HG02571 (cell line): ENCODE measurements at regions not wholly inside any gene's neighbourhood (a gene's known extent, or its start where the extent isn't known, plus 50 kb on each side); places are given as distances from the start of the nearest gene placed in this dataset.

Source experiments
- ATAC-seq: cut with Tn5 transposase; IDR thresholded peaks from one replicate; pipeline ENCODE4 v1.9.1; 2021; ENCODE audit warnings: mild to moderate bottlenecking, moderate library complexity; ENCODE audit not compliant: unreplicated experiment

DNA sequence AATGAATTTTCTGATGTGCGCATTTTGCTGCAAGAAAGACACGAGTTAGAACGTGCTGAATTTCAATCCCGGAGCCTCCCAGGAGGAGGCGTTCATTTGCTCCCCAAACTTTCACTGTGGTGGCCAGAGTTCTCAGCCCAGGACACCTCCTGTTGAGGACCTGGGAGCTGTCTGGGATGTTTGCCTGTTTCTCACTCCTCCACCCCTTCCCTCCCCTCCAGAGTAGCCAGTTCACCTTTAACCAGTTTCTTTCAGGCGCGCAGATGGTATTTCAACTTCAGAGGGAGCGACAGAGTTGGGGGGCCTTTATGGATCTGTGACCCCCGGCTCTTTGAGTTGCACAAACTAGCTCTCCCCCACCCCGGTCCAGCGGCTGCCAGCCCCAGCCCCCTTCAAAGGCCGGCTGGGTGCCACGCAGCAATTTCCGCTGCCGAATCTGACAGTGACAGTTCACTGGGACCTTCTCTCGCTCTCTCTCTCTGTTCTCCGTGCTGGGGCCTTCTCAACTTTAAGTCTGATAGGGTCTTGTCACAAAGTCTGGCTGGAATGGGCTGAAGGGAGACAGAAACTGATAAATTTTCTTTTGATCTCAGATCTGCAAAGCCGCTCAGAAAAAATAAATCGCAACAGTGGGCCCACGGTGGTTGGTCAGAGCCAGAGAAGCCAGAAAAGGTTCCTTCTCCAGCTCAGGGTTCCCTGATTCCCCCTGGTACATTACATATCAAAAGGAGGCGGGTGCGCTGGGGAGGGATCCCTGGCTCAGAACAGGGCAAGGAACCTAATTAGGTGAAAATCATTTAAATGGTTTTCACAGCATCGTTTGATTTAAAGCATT is 100.0 kb upstream of the STX18 start:
- no peak for ATAC-seq

DNA sequence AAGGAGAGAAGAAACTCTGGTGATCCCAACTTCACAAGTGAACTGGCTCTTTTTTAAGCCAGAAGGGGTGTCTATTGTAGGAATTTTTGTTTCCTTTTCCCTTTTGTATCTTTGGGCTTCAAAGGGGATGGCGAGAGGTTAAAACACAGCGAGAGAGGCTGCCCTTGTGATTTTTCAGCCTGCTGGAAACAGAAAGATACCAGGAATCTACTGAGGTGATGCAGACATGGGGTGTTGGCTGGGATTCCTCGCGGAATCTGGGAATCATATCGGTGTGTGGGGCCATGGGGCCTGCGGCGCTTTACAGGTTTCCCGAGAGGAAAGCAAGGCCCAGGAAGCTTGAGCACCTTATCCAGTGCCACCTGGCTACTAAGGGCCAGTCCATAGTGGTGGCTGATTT is 99.4 kb upstream of the STX18 start:
- no peak for ATAC-seq

DNA sequence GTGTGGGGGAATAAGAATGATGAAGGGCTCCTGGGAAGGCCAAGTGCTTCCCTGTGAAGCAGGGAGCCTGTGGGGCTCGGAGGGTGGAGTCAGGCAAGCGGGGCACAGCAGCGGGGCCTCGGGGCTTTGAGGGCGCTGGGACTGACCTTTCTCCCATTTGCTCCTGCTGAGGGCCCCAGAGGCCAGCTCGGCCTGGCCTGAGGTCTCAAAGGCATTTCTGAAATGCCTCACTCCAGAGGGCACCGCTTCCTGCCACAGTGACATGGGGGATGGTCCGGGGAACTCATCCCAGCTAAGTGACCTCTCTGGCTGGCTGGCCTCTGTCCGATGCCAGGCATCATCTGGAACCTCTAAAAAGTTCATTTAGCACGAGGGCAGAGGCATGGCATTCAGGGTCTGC is 98.8 kb upstream of the STX18 start:
- no peak for ATAC-seq

DNA sequence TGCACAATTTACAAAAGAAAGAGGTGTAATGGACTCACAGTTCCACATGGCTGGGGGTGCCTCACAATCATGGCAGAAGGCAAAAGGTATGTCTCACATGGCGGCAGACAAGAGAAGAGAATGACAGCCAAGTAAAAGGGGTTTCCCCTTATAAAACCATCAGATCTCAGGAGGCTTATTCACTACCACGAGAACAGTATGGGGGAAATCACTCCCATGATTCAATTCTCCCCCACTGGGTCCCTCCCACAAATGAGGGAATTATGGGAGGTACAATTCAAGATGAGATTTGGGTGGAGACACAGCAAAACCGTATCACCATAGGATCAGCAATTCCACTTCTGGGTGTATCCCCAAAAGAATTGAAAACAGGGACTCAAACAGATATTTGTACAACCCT is 97.5 kb upstream of the STX18 start:
- ATAC-seq: no peak

DNA sequence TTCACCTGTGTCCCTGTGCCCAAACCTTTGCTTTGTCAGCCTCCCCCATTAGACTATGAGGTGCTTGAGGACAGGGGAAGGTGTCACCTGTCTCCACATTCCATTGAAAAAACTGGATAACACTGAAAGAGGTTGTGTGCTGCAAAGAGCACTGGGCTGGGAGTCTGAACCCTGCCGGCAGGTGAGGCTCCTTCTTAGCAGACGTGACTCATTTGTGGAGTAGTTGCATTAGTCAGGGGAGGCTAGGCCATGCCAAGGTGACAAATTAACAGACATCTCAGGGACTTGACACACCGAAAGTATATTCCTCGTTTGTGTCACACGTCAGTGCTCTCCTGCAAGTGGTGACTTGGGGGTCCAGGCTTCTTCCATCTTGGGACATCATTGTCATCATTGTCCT is 95.9 kb upstream of the STX18 start:
- ATAC-seq: no peak

DNA sequence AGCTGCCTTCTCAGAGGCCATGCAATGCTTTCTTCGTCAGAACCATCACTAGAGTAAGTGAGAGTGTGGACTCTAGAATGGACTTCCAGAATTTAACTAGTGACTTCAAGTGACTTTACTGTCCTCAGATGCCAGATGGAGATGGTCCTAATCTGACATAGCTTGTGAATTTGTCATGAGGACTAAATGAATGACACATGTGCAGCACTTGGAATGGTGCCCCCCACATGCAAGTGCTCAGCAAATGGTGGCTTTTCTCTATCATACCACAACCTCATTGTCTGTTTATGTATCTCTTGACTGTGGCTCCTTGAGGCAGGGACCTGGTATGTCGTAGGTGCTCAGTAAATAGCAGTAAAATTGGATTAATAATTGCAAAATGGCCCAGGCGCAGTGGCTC is 91.6 kb upstream of the STX18 start:
- no peak for ATAC-seq

DNA sequence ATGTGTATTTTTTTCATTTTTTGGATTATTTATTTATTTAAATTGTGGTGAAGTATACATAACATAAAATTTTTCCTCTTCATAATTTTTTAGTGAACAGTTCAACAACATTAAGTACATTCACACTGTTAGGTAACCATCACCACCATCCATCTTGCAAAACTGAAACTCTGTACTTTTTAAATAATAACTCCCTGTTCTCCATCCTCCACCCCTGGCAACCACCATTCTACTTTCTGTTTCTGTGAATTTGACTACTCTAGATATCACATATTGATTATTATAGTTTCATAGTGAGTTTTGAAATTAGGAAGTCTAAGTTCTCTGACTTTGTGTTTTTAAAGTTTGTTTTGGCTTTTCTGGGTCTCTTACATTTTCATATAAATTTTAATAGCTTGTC is 89.3 kb upstream of the STX18 start:
- ATAC-seq: peak; percentile 79

DNA sequence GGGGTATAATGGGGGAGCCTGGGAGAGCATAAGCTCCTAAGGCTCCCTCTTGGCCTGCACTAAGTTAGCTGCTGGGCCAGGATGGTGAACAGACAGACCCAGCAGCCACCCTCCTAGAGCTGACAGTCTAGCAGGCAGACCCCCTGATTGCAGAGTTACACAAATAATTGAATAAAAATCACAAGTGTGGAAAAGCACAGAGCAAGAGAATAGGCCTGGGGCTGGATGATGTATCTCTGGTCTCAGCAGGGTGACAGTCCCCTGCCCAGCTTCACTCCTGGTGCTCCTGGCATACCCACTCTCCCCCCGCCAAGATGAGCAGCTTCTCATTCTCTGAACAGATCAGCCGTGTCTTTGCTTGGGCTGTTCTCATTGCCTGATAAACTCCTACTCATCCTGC is 86.1 kb upstream of the STX18 start:
- ATAC-seq: no peak

DNA sequence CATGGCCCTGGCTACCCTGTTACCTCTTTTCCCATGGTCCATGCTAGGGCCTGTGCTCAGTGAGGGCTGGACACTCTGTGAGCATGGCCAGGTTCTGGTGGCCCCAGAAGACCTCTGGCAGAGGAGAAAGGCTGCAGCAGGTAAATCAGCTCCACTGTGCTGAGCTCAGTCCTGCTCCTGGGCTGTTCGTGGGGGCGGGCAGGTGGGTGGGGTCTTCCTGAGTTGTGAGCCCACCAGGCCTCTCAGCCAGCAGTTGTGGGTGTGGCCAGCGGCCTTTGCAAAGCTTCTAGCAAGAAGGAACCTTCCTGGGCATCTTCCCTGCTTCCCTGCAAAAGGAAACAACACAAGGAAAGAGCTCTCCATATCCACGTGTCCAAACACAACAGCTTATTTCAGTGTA is 85.3 kb upstream of the STX18 start:
- ATAC-seq: no peak

DNA sequence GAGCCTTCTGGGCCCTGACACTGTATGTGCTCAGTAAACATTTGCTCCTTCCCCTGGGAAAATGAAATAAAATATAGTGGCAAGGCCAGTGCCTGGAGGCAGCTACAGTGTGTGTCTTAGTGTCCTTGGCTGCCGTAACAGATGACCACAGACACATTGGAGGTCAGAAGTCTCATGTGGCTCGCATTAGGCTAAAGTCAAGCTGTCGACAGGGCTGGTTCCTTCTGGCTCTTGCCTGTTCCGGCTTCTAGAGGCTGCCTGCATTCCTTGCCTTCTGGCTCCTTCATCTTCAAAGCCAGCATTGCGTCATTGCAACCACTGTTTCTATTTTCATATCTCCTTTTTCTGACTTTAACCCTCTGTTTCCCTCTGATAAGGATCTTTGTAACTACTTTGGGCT is 83.6 kb upstream of the STX18 start:
- no peak for ATAC-seq

DNA sequence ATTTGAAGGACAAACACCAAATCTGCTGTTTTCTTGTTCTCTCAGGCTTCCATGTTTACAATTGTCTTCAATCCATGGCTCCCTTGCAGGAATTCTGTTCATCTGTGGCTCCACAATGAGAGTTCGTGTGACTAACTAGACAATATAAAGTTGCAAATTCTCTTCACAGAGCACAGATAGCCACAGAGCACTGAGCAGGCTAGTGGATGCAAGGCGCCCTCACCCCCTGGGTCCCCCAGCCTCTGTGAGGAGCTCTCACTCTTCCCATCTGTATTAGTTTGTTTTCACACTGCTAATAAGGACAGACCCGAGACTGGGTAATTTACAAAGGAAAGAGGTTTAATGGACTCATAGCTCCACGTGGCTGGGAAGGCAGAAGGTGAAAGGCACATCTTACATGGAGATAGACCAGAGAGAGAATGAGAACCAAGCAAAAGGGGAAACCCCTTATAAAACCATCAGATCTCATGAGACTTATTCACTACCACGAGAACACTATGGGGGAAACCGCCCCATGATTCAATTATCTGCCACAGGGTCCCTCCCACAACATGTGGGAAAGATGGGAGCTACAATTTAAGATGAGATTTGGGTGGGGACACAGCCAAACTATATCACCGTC is 82.5 kb upstream of the STX18 start:
- no peak for ATAC-seq

DNA sequence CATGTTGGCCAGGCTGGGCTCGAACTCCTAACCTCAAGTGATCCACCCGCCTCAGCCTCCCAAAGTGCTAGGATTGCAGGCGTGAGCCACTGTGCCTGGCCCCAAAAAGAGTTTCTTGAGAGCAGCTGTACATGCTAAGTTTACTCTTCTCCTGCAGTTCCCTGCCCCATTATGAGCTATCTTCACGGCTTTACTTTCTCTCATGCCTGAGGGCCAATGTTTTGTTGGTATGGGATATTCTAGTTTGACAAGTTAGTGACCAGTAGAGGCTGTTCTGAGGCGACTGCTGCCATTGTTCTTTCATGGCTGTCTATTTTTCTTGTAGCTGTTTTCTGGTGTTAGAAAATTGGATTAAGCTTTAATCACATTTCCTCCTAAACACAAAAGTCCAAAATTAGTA is 78.0 kb upstream of the STX18 start:
- ATAC-seq: no peak

DNA sequence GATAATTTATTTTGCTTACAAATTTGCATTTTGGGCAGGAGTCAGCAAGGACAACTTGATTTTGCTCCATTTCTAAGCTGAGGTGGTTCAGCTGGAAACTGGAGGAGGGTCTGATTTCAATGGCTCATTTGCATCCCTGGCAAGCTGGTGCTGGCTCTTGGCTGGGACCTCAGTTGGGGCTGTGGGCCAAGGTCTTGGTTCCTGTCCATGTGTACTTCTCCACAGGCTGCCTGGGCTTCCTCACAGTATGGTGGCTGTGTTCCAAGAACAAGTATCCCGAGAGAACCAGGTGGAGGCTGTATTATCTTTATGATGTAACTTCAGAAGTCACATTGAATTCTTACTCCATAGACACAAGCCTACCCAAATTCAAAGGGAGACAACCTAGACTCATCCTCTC is 77.0 kb upstream of the STX18 start:
- ATAC-seq: no peak

DNA sequence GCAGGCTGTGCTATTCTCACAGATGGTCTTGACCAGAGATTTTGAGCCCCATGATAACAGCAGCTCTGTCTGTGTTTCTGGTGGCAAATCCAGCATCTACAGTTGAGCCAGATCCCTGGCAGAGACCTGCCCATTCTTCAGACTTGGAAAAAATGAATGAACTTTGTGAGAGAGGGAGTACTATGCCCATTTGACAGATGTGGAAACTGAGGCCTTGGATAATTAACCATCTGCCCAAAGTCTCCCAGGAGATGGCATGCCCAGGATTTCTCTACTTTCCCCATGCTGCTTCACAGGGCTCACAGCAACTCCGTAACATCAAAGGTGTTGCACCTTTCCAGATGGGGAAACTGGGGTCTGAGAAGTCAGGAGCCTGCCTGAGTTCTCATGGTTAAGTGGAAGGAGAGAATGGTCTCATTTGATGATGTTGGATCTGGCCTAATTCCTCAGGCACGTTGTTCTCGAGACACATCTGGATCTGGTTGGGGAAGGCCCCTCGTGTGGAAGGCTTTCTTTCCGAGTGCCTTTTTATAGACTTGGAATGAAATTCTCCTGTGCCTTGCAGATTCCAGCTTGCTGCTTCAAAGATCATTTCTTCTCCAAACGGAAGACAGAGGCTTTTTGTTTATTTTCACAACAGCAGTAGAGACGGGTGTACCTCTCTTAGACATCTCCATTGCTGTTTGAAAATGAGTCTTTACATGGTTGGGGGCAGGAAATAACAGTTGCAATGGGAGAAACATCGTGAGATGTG is 73.3 kb upstream of the STX18 start:
- ATAC-seq: no peak

DNA sequence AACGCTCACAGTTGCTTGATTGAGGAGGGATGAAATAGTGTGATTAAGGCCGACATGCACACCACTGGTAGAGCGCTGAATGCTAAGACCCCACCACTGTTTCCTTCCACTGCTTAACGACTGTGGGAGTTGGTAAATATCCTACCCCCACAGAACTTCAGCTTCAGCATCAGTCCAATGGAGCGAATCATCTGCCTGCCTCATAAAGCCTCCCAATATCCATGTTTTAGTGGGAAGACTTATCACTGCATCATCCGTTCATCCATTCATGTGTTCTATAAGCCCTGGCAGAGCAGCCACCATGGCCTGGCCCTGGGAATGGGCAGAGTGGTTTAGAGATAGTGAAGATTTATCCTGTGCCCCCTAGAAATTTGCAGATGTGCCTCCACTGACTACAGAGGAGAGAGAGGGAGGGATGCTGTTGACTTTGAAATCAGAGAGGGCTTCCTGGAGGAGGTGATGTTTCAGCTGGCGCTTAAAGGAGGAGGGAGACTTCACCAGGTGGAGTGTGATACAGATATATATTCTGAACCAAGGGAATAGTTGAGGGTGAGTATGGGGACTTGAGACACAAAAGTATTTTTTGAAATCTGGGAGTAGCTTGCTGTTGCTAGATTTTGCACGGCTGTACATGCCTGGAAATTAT is 71.9 kb upstream of the STX18 start:
- ATAC-seq: no peak

DNA sequence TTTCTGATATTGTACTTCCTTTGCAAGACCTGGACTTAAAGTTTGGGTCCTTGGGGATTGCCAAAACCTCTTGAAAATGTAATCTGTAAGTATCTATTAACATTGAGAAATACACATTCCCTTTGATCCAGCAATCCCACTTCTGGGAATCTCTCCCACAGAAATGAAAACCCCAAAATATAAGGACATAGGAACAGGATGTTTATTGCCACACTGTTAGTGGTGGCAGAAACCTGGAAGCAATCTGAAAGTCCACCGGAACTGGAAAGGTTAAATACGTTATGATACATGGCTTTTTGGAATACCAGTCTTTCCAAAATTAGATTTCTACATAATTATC is 71.2 kb upstream of the STX18 start:
- ATAC-seq: no peak

DNA sequence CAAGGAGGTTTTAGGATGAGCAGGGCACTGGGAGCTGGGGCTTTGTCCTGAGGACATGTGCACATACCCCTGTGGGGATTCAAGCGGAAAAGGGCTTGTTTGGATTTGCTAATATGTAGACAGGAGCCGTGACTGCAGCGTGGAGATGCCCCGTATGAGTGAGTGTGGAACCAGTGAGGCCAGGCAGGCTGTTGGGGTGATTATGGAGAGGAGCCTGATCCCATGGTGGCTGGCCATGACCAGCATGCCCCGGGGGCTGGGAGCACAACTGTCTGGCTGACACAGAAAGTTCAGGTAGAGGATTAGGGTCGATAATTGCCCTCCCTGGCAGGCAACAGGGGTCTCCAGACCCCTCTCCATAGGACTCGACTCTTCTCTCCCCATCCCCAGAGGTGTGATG is 68.8 kb upstream of the STX18 start:
- no peak for ATAC-seq

DNA sequence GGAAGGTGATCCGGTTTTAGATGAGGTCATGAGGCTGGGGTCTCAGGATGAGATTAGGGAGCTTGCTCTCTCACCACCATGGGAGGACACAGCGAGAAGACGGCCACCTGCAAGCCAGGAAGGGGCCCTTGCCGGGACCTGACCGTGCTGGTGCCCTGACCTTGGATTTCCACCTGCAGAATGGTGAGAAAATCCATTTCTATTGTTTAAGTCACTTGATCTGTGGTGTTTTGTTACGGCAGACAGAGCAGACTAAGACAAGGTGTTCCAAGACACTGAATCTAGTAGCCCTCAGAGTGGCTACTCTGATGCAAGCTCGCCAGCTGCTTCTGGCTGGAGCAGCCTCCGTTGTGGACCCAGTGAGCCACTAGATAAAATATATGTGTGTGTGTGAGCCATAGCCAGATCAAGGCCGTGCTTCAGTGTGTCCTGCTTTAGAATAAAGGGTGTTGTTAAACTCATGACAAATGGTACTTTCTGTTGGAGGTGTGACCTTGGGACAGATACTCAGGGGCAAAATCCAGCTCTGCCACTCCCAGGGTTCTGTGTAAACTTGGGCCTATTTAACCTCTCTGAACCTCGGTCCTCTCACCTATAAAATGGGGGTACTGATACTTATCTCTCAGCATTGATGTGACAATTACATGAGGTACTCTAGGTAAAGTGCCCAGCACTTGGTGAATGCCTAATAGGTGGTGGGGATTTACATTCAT is 67.9 kb upstream of the STX18 start:
- ATAC-seq: no peak

DNA sequence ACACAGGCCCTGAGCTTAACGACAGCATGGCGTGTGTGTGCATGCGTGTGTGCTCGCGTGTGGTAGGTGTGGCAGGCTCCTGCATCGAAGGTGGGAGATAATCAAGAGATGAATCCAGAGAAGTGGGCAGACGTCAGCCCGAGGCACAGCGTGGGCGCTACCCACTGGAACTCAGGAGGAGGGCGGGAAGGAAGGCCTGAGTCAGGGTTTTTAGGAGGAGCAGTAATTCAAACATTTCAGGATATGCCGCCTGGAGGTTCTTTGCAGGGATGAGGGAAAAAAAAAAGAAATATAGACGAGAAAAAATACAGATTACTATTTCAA is 66.3 kb upstream of the STX18 start:
- no peak for ATAC-seq

DNA sequence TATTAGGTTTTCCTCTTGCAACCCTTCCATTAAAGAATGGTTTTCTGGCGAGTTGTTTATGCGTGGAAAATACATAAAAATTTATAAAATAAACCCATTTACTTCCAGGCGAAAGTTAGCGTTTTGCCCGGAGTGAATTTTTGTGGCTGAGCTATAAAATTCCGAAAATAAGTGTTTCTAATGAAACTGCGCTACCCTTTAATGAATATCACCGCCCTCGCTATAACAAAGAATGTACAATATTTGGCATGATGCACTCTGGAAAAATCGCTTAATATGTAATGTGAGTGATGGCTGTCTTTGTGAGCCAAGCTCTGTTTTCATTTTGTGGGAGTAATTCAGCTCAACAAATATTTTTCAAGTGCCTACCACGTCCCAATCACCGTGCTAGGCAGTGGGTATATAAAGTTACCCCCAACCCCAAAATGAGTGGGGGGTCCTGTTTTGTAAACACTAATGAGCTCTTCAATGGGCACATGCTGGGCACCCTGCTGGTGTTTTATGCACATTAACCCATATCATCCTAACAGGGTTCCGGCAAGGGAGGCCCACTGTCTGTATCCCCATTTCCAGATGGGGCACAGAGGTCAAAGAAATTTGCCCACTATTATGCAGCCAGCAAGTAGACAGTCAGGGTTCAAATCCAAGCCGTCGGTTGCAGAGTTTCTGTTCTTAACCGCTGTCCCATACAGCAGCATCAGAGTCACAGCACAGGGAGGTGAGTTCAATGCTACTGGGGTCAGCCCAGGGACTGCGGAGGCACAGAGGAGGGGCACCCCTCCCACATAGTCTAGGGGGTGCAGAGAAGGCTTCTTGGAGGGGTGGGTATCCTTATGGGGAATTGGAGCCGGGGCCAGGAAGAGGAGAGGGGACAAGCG is 65.7 kb upstream of the STX18 start:
- no peak for ATAC-seq
